Kidney (tissue), 13 donors: ENCODE measurements at regions not wholly inside any gene's neighbourhood (a gene's known extent, or its start where the extent isn't known, plus 50 kb on each side); places are given as distances from the start of the nearest gene placed in this dataset.

Source experiments
- DNase-seq, 5 donors: peaks; one replicate each; pipeline ENCODE4 v3.0.0-alpha.2; 2013 to 2020
- FAIRE-seq: peaks from 2 replicates; lab custom pipeline; 2012; peaks lifted over from hg19 to GRCh38; lab: Jason Lieb, UNC
- H3K27ac ChIP-seq, 2 donors: one replicate each; pipeline ENCODE4 v1.7.0; 2013; ENCODE audit warnings: low read depth in 2 of 2, low read length in 2 of 2, inconsistent platforms in 1 of 2
- H3K27me3 ChIP-seq: one replicate; pipeline ENCODE4 v1.7.1; 2013; ENCODE audit warnings: low read length, inconsistent platforms; ENCODE audit not compliant: control insufficient read depth, insufficient read depth
- H3K36me3 ChIP-seq, 3 donors: one replicate each; pipeline versions ENCODE4 v1.7.0 to v1.7.1; 2013; ENCODE audit warnings: low read length in 3 of 3, control low read depth in 1 of 3, inconsistent platforms in 1 of 3; ENCODE audit not compliant: insufficient read depth in 3 of 3, control insufficient read depth in 2 of 3
- H3K4me1 ChIP-seq, 3 donors: one replicate each; pipeline versions ENCODE4 v1.7.0 to v1.7.1; 2013; ENCODE audit warnings: low read length in 3 of 3, inconsistent platforms in 1 of 3, low read depth in 1 of 3; ENCODE audit not compliant: control insufficient read depth in 2 of 3, insufficient read depth in 2 of 3
- H3K4me3 ChIP-seq, 3 donors: one replicate each; pipeline versions ENCODE4 v1.7.0 to v1.8.1; 2013; ENCODE audit warnings: low read length in 3 of 3, control low read depth in 1 of 3, inconsistent platforms in 1 of 3
- H3K9ac ChIP-seq, 3 donors: one replicate each; pipeline versions ENCODE4 v1.7.0 to v1.7.1; 2013; ENCODE audit warnings: low read length in 3 of 3, control low read depth in 1 of 3, inconsistent platforms in 1 of 3
- H3K9me3 ChIP-seq, 3 donors: one replicate each; pipeline versions ENCODE4 v1.7.0 to v1.7.1; 2013; ENCODE audit warnings: low read length in 3 of 3, control low read depth in 1 of 3, inconsistent platforms in 1 of 3; ENCODE audit not compliant: control insufficient read depth in 2 of 3, insufficient read depth in 1 of 3
- intact Hi-C: fragments of 100-400 bp; cut with DNase I; formaldehyde crosslinking; loops from one replicate; pipeline ENCODE4 v1.11.1; 2022
- TF ChIP-seq, protein P1 (sequence below): IDR thresholded peaks from 3 replicates; pipeline ENCODE4 v1.5.1; 2012; ENCODE audit warnings: mild to moderate bottlenecking, moderate library complexity, borderline replicate concordance; ENCODE audit not compliant: insufficient read depth; ENCODE audit errors: extremely low read depth
- donor health status: control.
- donor health status: control.
- donor health status: control.
- donor health status: control.
- donor health status: control.
- donor health status: DM: yes; HTN: yes; CAD: no.
- donor health status: Normal renal cell carcinoma (clear cell type).

DNA sequence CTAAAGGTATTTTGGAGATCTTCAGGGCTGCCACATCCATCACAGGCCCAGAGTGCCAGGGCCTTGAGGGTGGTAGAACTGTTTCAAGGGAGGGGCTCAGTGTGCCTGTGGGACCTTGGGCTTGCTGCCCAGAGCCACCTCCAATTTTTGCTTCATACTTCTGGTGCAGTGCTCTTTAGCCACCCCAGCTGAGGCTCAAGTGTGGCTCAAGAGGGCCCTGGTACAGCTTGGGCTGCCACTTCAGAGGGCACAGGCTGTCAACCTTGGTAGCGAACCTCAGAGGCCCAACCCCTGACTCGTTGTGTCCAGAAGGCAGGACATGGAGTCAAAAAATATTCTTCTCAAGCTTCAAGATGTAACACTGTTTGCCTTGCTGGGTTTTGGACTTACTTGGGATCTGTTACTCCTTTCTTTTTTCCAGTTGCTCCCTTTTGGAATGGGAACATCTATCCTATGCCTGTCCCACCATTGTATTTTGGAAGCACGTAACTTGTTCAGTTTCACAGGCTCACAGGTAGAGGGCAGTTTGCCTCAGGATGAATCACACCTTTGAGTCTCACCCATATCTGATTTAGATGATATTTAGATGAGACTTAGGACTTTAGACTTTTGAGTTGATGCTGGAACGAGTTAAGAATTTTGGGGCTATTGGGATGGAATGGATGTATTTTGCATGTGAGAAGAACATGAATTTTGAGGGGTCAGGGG is 224.8 kb downstream of the RPS24 start:
- no peak for DNase-seq
- Histone ChIP-seq H3K27ac (no peak overlapping the region), H3K27me3 (no peaks in the 10 kb centered on the region), H3K9ac (no peak overlapping the region), H3K4me3 (no peak overlapping the region), H3K4me1 (peaks cover 0 to 7% (median 0%) of the 10 kb centered on the region in 3 donors), H3K36me3 (no peaks in the 10 kb centered on the region), H3K9me3 (no peaks in the 10 kb centered on the region)
- FAIRE-seq: no peak
- intact Hi-C loops: no loop called here
- TF ChIP-seq, protein P1, sequence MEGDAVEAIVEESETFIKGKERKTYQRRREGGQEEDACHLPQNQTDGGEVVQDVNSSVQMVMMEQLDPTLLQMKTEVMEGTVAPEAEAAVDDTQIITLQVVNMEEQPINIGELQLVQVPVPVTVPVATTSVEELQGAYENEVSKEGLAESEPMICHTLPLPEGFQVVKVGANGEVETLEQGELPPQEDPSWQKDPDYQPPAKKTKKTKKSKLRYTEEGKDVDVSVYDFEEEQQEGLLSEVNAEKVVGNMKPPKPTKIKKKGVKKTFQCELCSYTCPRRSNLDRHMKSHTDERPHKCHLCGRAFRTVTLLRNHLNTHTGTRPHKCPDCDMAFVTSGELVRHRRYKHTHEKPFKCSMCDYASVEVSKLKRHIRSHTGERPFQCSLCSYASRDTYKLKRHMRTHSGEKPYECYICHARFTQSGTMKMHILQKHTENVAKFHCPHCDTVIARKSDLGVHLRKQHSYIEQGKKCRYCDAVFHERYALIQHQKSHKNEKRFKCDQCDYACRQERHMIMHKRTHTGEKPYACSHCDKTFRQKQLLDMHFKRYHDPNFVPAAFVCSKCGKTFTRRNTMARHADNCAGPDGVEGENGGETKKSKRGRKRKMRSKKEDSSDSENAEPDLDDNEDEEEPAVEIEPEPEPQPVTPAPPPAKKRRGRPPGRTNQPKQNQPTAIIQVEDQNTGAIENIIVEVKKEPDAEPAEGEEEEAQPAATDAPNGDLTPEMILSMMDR: peak; percentile 18

GRCh38 chr10:78259391-78259790 is 225.7 kb downstream of the RPS24 start:
- H3K9me3 ChIP-seq: no peaks in the 10 kb centered on the region
- DNase-seq (no peak), FAIRE-seq (no peak)
- no peaks in the 10 kb centered on the region for H3K36me3 ChIP-seq
- peaks cover 0 to 7% (median 0%) of the 10 kb centered on the region in 3 donors for H3K4me1 ChIP-seq
- no peak overlapping the region for H3K27ac ChIP-seq
- intact Hi-C loops: no loop called here
- no peak overlapping the region for H3K4me3 ChIP-seq
- H3K9ac ChIP-seq: no peak overlapping the region
- H3K27me3 ChIP-seq: no peaks in the 10 kb centered on the region
- TF ChIP-seq, protein P1: no peak

DNA sequence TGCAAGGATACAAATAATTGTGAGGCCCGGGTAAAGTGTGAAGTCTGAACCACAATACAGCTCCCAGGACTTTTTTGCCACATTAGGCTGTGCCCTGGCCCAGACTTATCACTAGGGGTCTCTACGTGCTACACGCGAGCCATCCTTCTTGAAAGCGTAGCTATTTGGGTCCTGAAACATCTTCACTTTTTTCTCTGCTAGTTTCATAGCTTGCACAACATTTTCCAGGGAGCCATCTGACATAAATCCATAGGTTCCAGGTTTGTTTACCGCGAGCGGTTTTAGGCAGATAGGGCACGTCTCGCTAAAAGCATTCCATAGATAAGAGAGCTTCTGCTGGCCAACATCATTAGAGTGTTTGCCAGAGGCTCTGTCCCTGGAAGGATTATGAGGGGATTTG is 226.5 kb downstream of the RPS24 start:
- no peak overlapping the region for H3K27ac ChIP-seq

More for the DNA sequence above, 226.5 kb downstream of the RPS24 start:
- H3K9me3 ChIP-seq: no peaks in the 10 kb centered on the region
- no peak for DNase-seq
- H3K27me3 ChIP-seq: no peaks in the 10 kb centered on the region
- H3K9ac ChIP-seq: no peak overlapping the region
- H3K4me1 ChIP-seq: peaks cover 0 to 7% (median 0%) of the 10 kb centered on the region in 3 donors
- no peaks in the 10 kb centered on the region for H3K36me3 ChIP-seq
- intact Hi-C loops: no loop called here
- TF ChIP-seq, protein P1: no peak
- no peak for FAIRE-seq
- H3K4me3 ChIP-seq: no peak overlapping the region
